MM.1S (cell line): ENCODE measurements at regions not wholly inside any gene's neighbourhood (a gene's known extent, or its start where the extent isn't known, plus 50 kb on each side); places are given as distances from the start of the nearest gene placed in this dataset.

ENCODE experiments used
- EZH2 ChIP-seq: fragments of 300-600 bp; sonication (generic); optimal IDR thresholded peaks from 2 replicates; pipeline ENCODE3; 2017; ENCODE audit warnings: low read depth, mild to moderate bottlenecking, antibody characterized with exemption, low read length, mixed read lengths
- EZH2phosphoT487 ChIP-seq: fragments of 300-600 bp; sonication (generic); IDR thresholded peaks from 2 replicates; pipeline ENCODE4 v1.6.1; 2018; ENCODE audit warnings: antibody characterized with exemption, low read length
- TF ChIP-seq, protein P1 (sequence below): fragments of 300-600 bp; sonication (generic); IDR thresholded peaks from 2 replicates; pipeline ENCODE4 v1.5.1; 2016; ENCODE audit warnings: antibody characterized with exemption, low read length, mixed read lengths

- TF ChIP-seq, protein P1, sequence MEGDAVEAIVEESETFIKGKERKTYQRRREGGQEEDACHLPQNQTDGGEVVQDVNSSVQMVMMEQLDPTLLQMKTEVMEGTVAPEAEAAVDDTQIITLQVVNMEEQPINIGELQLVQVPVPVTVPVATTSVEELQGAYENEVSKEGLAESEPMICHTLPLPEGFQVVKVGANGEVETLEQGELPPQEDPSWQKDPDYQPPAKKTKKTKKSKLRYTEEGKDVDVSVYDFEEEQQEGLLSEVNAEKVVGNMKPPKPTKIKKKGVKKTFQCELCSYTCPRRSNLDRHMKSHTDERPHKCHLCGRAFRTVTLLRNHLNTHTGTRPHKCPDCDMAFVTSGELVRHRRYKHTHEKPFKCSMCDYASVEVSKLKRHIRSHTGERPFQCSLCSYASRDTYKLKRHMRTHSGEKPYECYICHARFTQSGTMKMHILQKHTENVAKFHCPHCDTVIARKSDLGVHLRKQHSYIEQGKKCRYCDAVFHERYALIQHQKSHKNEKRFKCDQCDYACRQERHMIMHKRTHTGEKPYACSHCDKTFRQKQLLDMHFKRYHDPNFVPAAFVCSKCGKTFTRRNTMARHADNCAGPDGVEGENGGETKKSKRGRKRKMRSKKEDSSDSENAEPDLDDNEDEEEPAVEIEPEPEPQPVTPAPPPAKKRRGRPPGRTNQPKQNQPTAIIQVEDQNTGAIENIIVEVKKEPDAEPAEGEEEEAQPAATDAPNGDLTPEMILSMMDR = no peak
- no peak for TF ChIP-seq EZH2
- no peak for TF ChIP-seq EZH2phosphoT487
These were observed 86.2 kb downstream of the FEM1C start for GRCh38 chr5:115458416-115458815.
